Stimulated activated CD4-positive, alpha-beta T cell treated with anti-CD3 and anti-CD28 coated beads, Interleukin-1b, Interleukin-23, amount 100 ng/mL, for 4 hours (primary cell): ENCODE measurements at regions not wholly inside any gene's neighbourhood (a gene's known extent, or its start where the extent isn't known, plus 50 kb on each side); places are given as distances from the start of the nearest gene placed in this dataset.
"Not testable (repeated sequence)": the region's sequence is repeated elsewhere in the genome, so short reads cannot be mapped to it uniquely, and the experiment has no call there.

ENCODE experiments used
- DNase-seq, 2 donors: peaks; one replicate each; pipeline ENCODE4 v3.0.0-alpha.2; 2020; ENCODE audit warnings: low read depth in 2 of 2

GRCh38 chr22:23437779-23438178 is 142.3 kb downstream of the IGLL1 start:
- DNase-seq: no peak

DNA sequence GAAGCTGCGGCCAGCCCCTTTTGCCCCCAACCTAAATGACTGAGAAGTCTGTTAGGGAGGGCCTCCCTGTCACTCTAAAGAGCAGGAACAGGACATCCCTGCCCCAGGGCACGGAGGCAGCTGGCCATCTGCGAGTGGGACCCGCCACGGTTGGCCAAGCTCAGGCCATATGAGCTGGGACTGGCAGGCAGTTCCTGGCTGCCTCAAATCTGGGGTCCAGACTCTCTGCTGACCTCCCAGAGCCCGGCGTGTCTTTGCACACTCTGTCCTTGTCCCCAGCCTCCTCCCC is 143.0 kb downstream of the IGLL1 start:
- not testable (repeated sequence) for DNase-seq

DNA sequence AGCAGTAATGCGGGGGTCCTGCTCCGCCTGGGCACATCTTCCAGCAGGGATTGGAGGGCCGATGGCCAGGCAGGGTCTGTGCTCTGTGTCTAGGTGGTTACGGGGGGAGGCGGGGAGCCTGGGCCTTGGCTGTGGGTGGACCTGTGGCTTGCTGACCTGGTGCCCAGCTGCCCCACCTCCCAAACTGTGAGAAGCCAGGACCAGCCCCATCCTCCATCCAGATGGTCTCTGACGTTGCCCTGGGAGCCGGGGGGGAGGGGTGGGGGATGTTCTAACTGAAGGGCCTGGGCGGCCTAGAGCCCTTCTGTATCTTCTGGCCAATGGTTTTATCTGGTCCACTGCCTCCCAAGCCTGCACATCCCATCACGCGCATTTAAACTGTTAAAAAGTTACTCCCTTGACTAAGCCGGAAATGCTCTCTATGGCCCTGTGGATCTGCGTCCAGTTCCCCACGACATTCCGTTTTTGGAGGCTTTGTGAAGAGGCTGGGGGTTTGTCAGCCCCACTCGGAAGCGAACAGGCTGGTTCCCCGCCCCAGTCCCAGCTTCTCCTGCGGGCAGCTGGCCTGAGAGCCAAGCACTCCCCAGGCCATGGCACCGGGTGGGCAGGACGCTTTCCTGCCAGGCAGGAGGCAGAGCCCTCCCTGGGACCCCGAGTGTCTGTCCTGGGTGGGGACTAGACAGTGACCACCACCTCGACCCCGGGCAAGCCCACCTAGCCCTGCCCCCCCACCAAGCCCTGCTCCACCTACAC is 143.6 kb downstream of the IGLL1 start:
- not testable (repeated sequence) for DNase-seq

GRCh38 chr22:23435186-23435585 is 144.9 kb downstream of the IGLL1 start:
- not testable (repeated sequence) for DNase-seq

DNA sequence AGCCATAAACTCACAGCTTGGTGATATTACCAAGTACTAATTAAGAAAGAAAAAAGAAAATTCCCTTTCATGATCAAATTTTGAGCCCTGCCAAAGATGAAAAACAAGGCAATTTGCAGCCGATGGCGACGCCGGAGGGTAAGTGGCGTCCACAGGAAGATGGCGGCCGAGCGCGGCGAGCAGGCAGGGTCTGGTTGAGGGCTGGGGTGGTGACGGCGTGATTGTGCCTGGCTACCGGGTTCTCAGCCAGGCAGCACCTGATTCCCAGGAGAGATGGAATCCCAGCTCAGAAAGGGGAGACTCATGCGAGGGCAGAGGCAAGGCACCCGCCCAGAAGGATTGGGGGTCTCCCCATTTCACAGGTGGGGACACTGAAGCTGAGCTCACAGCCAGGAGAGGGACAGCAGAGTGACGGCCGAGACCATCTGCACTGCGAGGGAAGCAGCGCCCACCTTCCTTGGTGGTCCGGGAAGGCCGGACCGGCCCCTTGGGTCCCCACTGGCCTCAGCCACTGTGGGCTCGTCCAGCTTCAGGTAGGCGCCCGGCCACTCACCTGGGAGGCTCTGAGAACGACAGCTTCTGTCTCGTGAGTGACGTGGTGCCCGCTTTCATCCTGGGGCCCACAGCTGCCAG is 145.8 kb downstream of the IGLL1 start:
- DNase-seq: not testable (repeated sequence)

GRCh38 chr22:23433127-23434005 is 146.7 kb downstream of the IGLL1 start:
- DNase-seq: peak; percentile 7 to 15

DNA sequence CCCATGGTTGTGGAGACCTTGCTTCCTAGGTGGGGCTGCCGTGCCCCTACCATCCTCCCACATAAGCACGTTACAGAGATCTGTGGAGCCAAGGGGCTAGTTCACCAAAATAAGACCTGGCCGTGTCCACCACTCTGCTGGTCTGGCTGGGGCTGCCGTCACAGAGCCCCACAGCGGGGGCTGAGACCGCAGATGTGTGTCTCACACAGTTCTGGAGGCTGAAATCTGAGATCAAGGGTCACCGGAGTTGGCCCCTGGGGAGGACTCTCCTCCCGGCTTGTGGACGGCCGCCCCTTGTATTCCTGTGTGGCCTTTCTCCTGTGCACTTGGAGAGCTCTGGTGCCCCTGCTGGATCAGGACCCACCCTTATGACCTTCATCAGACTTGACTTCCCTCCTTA is 147.4 kb downstream of the IGLL1 start:
- not testable (repeated sequence) for DNase-seq

GRCh38 chr22:23431337-23432072 is 148.6 kb downstream of the IGLL1 start:
- no peak for DNase-seq

- not testable (repeated sequence) for DNase-seq
Observed at GRCh38 chr22:23424551-23425068, 155.5 kb downstream of the IGLL1 start.

DNA sequence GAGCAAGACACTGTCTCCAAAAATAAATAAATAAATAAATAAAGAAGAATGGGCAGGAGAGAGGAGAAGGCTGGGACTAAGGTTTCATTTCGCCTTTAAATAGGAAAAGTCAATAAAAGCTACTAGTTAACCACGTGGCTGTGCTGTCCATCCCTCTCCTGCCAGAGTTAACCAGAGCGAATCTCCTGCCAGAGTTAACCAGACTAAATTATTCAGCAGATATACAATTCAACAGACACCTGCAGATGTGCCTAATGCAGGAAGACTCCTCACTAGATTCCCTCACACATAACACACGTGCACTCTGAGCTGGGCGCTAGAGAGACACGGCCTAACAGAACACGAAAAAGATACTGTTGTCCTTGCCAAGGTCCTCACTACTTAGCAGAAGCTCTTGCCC is 156.1 kb downstream of the IGLL1 start:
- no peak for DNase-seq

DNA sequence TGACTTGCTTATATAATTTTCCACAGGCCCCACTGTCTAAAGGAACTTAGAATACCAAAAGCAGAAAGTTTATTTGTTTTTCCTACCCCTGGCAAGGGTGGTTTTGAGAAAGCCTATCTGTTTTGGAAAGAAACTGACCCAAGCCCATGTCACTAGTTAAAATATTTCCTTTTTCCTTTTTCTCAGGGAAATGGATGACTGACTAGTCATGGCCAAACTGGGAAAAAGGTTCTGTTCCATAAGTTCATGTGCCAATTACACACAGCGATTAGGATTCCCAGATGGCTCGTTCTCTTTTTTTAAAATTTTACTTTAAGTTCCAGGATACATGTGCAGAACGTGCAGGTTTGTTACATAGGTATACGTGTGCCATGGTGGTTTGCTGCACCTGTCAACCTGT is 157.8 kb downstream of the IGLL1 start:
- not testable (repeated sequence) for DNase-seq

DNA sequence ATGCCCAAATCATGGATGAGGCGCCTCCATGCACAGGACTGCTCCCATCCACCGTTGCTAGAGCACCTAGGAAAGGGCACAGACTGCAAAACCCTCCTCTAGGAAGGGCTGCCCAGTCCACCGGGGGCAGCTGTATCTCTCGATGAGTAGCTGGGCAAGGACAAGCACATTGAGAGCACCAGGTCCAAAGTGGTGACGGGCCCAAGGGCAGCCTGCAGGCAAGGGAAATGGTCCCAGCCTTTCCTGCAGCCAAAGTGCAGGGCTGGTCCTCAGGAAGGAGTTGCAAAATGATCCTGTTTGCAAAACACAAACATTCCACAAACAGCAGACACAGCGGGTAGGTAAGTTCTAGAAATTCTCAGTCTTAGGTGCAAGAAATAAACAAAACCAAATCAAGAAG is 158.8 kb downstream of the IGLL1 start:
- not testable (repeated sequence) for DNase-seq

GRCh38 chr22:23419931-23420330 is 160.2 kb downstream of the IGLL1 start:
- DNase-seq: no peak

- no peak for DNase-seq
Observed at GRCh38 chr22:23419171-23419570, 160.9 kb downstream of the IGLL1 start.

DNA sequence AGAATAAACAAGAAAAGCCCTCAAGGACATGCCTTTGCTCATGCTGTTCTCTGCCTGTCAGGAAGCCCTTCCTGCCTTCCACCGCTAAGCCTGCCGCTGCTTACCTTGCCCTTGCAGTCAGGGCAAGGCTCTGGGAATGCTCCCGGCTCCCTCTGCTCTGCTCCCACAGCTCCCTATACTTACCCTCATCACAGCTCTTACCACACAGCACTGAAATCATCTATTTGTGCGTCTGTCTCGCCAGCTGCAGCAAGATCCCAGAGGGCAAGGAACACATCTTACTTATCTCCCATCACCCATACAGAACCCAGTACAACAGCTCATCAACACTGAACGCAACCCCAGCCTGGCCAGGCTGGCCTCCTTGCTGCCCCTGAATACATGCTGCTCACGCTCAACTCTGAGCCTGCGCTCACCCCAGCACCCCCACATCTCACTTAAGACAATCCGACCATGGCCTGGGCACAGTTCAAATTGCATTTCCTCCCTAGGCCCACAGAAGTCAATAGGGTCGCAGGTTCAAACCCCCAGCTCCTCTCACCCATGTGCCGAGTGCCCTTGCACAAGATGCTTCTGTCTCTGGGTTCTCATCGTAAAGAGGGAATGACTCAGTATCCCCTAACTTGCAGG is 161.8 kb downstream of the IGLL1 start:
- no peak for DNase-seq

GRCh38 chr22:23417327-23417726 is 162.8 kb downstream of the IGLL1 start:
- DNase-seq: not testable (repeated sequence)

DNA sequence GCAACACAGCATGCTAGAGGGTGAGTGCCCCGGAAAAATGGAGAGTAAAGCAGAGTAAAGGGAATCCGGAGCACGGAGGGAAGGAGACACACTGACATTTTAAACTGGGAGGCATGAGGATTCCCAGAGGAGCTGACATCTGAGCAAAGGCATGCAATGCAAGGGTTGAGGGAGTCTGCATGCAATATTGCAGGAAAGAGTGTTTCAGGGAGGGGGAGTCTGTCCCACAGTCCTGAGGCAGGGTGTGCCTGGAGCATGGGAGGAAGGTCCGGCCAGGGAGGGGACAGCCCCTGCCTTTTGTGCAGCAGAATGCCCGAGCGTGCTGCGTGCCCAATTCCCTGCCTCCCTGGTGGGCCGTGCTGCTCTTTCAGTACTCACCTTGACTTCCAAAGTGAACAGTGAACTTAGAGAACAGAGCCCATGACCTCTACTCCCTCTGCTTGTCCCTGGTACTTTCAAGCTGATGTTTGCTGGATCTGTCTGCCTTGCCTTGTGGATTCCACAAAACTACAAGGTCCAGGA is 163.9 kb downstream of the IGLL1 start:
- not testable (repeated sequence) for DNase-seq

DNA sequence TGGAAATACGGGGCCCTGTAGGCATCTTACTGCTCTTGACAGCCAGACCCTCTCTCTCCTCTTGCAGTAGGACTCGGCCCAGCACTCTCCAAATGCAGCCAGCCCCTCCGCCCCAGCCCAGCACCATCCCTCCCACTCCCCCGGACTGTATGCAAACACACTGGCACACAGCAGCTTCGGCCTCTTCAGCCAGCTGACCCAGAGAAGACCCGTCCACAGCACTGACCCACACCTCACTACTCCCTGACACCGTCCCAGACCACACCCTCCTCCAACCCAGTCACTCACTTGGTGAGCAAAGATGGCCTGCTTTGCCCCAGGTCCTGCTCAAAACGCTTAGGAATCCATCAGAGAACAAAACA is 164.6 kb downstream of the IGLL1 start:
- no peak for DNase-seq

DNA sequence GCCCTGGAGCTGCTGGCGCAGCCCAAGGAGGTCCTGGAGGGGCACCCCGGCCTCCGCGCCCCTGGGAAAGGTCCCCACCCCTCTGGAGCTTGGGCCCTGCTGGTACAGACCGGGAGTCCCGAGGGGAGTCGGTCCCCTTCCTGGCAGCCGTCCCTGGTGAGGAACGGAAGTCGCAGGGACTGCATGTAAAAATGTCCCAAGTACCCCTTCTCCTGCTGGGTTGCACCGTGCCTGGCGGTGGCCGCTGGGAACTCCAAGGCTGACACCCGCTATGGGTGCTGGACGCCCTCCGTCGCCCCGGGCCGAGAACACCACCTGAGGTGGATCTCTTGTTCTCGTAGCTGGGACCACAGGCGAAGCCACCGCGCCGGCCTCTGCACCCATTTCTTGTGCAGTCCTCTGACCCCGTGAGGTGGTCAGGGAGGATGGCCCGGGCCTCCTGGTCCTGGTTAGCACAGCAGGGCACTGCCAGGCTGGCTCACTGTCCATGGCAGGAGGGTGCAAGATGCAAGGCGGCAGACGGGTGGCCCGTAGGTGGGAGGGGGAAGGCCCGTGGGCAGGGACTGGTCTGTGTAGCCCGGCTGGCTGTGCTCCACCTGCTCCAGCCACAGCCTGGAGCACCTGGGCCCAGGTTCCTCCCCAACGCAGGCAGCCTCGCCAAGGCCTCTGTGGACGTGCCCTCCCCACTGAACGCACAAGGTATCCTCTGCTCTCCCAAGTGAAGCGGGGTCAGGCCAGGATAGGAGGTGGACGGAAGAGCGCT is 165.2 kb downstream of the IGLL1 start:
- DNase-seq: no peak

GRCh38 chr22:23411739-23412138 is 168.4 kb downstream of the IGLL1 start:
- DNase-seq: no peak
